Fibroblast of lung (primary cell): ENCODE measurements at regions not wholly inside any gene's neighbourhood (a gene's known extent, or its start where the extent isn't known, plus 50 kb on each side); places are given as distances from the start of the nearest gene placed in this dataset.

ENCODE experiments used
- EZH2 ChIP-seq: IDR thresholded peaks from 2 replicates; pipeline ENCODE4 v1.5.1; 2012; ENCODE audit warnings: low read length, control low read depth, mild to moderate bottlenecking; ENCODE audit errors: missing control alignments
- TF ChIP-seq, protein P1 (sequence below), 2 donors: IDR thresholded peaks in 1 of 2; conservative IDR thresholded peaks in 1 of 2; 1 replicate in 1 of 2; 2 replicates in 1 of 2; pipeline ENCODE4 v1.5.1; 2011 to 2012; ENCODE audit warnings: low read length in 2 of 2, control low read depth in 1 of 2, inconsistent platforms in 1 of 2, low read depth in 1 of 2, mild to moderate bottlenecking in 1 of 2

DNA sequence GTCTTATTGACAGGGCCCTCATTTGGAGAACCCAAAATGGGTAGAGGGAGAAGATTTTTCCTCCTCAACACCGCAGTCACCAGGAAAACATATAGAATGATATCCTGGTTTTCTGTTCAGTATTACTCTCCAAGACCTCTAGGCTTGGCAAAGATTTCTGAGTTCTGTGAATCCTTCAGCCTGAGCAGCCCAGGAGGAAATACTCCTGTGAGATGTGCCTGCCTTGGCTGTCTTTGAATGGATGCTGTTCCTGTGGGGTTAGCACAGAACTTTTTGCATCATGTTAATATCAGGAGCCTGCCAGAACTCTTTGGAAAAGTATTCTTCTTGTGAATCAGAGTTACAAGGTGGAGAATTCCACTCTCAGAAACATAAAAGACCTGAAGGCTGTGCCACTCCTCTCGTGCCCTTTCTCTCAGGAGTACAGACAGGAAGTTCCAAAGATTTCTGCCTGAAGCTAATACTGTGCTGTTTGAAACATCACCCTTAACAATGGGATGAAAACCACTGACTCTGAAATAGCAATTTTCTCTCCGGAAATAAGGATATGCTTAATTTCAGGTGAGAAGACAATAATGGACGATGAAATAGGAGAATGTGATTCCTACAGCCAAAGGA lies 520.1 kb upstream of the NBEA start:
- TF ChIP-seq EZH2: no peak
- TF ChIP-seq, protein P1, sequence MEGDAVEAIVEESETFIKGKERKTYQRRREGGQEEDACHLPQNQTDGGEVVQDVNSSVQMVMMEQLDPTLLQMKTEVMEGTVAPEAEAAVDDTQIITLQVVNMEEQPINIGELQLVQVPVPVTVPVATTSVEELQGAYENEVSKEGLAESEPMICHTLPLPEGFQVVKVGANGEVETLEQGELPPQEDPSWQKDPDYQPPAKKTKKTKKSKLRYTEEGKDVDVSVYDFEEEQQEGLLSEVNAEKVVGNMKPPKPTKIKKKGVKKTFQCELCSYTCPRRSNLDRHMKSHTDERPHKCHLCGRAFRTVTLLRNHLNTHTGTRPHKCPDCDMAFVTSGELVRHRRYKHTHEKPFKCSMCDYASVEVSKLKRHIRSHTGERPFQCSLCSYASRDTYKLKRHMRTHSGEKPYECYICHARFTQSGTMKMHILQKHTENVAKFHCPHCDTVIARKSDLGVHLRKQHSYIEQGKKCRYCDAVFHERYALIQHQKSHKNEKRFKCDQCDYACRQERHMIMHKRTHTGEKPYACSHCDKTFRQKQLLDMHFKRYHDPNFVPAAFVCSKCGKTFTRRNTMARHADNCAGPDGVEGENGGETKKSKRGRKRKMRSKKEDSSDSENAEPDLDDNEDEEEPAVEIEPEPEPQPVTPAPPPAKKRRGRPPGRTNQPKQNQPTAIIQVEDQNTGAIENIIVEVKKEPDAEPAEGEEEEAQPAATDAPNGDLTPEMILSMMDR (conservative IDR thresholded peaks at IDR 0.05 in 1 of 2, IDR thresholded peaks at IDR 0.05 in 1 of 2; ENCODE audit: low read depth in 1 of 2, low read length in 2 of 2): no peak
